GM21360 (cell line): ENCODE measurements at regions not wholly inside any gene's neighbourhood (a gene's known extent, or its start where the extent isn't known, plus 50 kb on each side); places are given as distances from the start of the nearest gene placed in this dataset.
"Not testable (repeated sequence)": the region's sequence is repeated elsewhere in the genome, so short reads cannot be mapped to it uniquely, and the experiment has no call there.

Experiments used
- ATAC-seq: cut with Tn5 transposase; IDR thresholded peaks from one replicate; pipeline ENCODE4 v1.9.1; 2021; ENCODE audit warnings: mild to moderate bottlenecking, moderate library complexity; ENCODE audit not compliant: unreplicated experiment

DNA sequence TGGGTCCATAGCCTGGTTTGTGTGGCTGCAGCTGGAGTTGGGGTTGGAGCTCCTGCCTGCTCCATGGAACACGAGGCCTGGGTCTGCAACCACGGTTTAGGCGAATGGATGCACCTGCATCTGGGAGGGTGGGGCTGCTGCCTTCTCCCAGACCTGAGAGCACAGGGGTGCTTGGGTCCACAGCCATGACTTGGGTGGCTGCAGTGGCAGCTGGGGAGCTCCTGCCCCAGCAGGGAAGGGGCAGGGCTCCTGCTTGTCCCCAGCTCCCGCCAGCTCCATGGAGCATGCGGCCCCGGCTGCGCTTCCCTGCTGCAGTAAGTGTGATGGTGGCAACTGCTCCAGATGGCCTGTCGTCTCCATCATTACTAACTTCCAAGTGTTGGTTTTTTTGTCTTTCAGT, 571.1 kb upstream of the LRRN3 start:
- ATAC-seq = no peak

DNA sequence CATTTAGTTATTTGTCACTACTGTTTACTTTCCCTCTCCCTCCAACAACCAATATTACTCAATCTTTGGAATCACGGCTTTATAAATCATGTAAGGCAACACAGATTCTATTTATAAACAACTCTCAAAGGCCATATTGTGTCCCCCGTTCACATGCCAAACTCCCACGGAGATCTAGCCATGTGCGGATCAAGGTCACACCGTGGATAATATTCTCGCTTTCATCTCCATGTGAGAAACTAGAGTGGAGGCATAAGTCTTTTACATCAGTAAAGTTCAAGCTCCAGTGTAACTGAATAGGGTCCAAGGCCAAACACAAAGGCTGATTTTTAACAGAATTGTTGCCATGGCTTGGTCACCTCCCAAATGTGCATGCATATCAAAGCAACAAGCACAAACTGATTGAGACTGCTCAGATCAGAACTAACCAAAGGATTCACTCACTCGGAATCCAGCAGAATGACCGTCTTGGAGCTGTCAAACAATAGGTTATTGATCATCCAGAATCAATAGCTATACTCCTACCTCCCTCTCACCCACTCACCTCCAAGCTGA, 569.5 kb upstream of the LRRN3 start:
- no peak for ATAC-seq

DNA sequence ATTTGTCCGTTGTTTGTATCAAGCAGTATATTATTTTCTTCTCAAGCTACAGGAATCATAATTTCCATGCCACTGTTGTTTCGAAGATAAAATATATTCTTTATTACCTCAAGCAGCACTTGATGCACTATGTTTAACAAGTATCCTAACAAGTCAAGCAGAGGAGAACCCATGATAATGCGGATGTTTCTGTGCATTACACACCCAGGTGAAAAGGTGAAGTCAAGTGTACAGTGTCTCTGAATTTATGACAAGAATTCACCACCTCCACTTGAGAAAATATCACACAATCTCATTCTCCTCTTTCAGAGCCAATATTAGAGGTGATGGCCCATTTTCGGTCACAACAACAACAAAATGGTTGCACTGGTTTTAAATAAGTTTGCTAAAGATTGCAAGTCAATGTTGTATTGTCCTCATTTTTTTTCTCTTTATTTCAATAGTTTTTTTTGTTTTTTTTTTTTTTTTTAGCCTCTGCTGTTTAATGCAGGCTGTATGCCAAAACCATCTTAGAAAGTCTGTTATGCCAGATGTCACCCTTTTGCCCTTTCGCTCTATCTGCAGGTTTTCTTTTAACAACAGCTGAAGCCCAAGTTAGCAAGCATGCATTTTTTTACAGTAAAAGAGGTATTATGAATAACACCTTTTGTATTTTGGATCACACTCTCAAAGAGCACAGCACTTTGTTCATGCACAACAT, 568.7 kb upstream of the LRRN3 start:
- ATAC-seq = no peak

DNA sequence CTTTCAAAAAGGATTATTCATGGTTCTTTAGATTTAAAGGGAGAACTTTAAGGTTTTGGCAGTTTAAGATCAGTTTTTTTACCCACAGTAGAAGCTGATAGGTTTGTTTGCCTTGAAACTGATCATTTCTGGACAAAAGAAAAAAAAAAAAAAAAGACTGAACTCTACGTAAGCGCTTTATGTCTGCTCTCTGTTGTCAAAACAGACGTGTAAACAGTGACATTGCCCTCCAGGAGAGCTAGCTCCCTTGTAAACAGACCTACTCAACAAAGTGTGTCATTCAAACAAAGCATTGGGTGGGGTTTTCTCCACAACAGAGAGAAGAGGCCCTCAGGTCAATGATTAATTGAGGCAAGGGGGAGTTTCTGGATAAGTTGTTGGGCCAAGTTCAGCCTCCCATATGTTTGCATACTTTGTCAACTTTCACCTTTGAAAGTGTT, 568.1 kb upstream of the LRRN3 start:
- ATAC-seq = no peak

DNA sequence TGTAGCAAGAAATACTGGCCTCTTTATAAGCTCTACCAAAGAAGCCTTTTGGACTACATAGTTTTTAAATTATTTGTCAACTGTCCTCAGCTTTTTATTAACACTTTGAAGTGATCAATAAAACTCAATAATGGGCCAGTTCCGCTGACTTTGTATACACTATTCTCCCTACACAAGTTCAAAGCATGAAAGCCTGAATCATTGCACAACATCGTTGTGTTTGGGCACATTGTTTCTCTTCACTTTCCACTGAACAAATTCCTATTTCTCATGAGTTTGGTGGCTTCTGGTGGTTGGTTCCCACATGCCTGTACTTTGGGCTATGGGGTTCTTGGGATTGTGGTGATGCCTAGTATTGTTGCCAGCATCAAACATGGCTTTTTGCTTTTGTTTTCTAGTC, 561.8 kb upstream of the LRRN3 start:
- no peak for ATAC-seq

DNA sequence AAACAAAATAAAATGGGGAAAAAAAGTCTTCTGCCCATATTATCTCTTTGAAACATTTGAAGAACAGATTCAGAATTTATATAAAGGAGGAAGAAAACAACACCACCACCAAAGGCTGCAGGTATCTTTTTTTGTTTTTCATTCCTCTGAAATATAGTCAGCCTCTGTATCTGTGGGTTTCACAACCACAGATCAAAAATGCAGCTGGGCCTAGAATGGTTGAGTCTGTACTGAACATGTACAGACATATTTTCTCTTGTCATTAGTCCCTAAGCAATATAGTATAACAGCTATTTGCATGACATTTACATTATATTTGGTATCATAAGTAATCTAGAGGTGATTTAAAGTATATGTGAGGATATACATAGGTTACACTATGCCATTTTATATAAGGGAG, 559.7 kb upstream of the LRRN3 start:
- ATAC-seq = no peak

DNA sequence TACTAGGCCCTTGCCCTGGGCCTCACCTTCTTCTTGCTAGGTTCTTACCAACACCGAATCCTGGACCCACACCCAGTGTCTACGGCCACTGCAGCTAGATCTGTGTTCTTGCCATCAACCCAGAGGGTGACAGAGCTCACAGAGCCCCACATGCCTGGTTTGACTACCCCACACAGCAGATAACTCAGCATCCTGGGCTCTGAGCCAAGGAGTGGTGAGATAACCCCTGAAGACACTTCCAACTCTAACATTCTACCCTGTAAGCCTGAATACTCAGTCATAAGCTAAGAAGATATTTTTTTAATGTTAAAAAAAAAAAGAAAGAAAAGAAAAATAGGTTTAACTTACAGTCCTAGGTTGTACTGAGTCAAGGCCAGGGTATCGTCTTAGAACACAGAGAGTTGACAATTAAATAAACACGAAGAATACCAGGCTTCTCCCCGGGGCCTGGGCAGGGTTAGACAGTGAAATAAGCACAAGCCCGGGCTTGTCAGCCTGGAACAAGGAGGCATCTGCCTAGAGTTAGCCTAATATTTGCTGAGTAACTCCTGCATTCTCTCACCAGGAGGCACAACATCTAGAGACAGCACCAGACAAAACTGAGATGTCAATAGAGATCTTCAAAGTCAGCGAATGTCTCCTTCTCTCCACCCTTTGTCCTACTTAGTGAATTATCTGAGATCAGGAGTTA, 556.5 kb upstream of the LRRN3 start:
- no peak for ATAC-seq

DNA sequence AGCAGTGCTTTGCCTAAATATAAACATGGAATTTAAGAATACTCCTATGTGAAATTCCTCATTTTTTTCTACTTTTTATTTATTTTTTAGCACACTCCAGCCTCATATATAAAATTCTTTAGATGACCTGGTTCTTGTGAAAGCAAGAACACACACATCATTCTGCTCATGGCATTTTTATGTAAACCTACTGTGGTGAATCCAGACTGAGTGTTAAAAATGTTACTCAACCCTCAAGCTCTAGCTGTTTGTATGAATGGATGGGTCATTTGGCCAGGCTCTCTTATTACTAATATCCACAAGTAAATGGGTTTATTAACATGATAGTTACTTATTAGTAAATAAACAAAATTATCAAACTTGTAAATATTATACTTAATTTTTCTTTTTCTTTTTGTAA, 551.7 kb upstream of the LRRN3 start:
- ATAC-seq = no peak

DNA sequence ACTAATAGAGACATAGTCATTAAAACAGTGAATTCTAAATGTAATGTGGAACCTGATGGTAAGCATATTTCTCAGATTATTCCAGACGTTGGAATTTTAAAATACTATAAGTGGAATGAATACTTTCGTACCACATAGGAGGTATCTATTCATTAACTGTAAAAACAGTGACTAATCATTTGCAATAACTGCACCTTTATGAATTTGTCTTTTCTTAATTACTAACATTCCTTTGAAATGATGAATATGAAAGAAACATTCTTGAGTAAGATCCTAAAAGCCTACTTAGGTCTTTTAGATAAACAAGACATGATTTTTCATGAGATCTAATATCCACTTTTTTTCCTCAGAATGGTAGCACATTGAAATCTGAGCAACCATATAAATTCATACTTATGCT, 549.0 kb upstream of the LRRN3 start:
- no peak for ATAC-seq

DNA sequence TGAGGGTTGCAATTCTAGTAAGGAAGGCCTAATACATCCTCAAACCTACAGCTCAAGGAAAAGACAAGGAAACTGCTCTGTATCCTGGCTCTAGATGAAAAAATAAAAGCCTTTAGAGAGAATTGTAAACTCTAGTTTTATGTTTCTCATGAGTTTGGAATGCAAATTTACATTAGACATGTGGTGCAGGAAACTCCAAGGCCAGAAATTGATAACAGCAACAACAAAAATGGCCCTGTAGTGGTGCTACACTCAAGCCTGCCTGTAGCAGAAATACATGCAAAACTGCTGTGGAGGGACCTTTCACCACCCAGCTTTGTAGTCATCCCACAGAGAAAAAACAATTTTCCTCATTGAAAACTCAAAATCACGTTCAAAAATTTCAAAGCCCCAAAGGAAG, 546.7 kb upstream of the LRRN3 start:
- ATAC-seq = no peak

DNA sequence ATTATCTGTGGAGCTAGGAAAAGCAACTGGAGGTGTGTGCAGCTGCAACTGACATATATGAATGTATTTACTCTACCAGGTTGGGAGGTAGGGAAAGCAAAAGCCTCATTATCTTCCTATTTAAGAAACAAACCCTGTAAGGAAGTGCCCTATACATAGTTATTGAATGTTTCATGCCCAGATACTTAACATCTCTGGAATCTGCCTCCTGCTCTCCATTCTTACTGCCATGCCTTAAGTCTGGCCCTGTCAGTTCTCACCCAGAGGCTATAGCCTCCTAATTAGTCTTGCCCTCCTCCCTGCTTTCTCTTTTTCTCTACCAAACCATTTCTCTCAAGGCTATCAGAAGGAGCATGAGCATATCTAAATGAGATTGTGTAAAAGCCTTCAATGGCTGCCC, 542.6 kb upstream of the LRRN3 start:
- ATAC-seq = no peak

DNA sequence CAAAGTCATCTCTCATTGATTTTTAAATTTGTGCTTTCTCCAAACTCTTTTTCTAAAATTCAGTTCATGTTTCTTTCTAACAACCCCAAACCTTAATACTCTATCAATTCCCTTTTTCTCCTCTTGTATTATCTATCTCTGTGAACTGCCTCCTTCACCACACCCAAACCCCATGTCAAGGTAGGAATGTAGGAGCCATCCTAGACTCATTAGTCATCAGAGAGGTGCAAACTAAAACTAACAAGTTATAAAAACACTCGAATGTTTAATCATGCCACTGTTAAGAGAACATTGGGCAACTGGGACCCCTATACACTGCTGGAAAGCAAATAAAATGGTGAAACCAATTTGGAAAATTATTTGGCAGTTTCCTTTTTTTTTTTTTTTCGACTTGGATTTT, 533.8 kb upstream of the LRRN3 start:
- ATAC-seq = no peak

DNA sequence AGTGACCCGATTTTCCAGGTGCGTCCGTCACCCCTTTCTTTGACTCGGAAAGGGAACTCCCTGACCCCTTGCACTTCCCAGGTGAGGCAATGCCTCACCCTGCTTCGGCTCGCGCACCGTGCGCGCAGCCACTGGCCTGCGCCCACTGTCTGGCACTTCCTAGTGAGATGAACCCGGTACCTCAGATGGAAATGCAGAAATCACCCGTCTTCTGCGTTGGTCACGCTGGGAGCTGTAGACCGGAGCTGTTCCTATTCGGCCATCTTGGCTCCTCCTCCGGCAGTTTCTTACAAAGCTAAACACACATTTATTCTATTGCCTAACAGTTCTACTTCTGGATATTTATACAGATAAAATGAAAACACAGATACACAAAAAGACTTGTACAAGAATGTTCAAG, 527.6 kb upstream of the LRRN3 start:
- not testable (repeated sequence) for ATAC-seq

DNA sequence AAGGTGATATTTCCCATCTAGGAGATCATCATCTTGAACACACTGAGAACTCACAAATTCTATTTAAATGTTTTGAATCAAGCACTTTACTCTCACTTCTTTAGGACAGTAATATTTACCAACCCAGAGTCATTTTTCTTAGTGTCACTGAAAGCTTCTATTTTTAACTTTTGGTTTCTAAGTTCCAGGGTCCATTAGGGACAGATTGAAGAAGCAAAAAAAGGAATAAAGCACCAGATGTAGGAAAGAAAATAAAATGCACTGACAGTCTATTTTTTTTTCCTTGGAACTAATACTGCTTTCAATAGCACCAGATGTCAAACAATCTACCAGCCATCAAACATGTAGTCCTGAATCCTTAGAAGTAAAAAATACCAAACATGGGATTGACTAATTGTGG, 526.7 kb upstream of the LRRN3 start:
- no peak for ATAC-seq

DNA sequence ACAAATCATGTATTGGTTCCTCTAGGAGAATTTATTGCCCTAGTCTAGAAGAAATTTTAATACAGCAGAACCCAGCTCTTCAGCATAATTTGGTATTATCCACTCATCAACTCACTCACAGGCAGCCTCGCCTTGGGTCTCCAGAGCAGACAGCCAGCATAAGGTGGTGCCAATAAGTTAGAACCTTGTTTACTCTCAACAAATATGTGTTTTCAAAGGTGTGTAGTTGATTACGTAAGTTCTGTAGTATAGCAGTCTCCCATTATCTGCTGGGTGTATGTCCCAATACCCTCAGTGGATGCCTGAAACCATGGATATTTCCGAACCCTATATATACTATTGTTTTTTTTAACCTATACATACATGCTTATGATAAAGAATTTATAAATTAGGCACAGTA, 522.5 kb upstream of the LRRN3 start:
- ATAC-seq = no peak

DNA sequence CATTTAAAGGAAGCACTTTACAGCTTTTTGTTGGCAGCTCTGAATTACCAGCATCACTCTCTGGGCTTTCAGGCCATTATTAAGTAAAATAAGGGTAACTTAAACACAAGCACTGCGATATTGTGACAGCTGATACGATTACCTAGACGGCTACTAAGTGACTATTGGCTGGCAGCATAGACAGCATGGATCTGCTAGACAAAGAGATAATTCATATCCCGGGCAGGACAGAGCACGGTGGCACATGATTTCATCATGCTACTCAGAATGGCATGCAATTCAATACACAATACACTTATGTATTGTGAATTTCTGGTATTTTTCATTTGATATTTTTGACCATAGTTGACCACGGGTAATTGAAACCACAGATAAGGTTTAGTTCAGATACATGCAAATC, 522.0 kb upstream of the LRRN3 start:
- ATAC-seq = no peak

DNA sequence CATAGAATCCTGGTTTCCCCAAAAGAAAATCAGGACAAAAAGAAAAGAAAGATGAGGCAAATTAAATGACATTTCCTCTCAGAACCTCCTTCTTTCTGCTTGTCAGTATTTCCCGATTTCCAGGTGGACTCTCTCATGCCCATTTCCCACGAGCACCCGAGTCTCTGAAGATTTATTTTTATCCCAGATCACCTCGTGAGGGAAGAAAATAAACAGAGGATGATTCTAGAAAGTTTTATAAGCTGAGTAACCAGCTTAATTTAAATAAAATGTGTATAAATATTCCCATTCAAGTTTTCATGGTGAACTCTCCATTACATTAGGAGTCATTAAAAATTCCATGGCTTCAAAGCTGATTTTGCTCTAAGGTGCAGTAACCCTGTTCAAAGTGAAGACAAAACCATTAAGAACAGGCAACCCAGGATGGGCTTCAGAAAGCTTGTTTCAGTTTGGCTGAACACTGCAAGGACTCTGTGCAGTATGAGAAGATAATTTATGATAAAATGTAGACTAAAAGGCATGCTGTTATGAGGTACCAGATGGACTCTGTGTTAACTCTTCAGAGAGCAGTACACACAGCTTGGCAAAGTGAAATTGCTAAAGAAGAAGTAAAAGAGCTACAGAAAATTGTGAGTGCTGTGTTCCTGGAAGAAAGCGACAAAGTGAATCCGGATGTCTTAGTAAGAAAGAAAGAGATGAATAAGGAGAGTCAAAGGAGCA, 521.3 kb upstream of the LRRN3 start:
- no peak for ATAC-seq

DNA sequence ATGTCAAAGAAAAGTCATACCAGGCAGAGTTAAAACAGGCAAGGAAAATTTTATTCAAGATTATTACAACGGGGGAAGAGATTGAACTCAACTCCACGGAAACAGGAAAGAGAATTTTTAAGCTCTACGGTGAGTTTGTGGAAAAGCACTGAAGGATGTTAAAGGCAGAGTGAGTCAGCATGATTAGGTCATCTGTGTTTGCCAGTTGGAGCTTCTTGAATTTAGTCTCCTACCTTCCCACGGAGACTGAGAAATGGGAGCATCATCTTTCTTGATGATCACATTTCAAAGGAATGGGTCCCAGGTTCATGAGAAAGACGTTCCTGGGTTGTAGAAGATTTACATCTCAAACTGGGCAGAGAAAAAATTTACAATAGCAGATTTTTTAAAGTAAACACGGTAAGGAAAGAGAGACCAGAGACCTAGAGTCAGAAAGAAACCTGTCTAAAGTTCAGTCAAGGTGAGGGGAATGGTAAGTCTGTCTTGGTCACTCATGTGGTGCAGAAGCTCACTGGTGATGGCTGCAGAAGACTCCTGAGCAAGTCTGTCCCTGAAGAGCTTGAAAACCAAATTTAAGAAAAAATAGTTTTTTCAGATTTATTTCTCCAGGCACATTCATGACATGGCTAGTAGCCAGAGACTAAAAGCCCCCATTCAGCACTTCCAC, 516.9 kb upstream of the LRRN3 start:
- no peak for ATAC-seq

DNA sequence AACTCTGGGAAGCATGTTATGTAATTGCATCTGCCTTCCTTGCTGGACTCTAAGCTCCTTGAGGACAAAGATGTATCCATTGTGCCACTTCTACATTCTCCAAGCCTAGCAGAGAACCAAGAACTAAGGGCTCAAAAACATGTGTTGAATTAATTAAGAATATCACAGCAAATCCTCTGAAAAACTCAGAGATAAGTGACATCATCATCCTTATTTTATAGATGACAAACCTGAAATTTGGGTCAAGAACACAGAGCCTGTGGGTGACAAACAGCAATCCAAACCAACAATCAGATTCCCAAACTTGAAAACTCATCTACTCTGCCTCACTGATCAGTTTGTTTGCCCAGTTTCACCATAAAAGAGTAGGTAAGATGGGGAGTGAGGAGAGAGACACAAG, 503.6 kb upstream of the LRRN3 start:
- no peak for ATAC-seq

DNA sequence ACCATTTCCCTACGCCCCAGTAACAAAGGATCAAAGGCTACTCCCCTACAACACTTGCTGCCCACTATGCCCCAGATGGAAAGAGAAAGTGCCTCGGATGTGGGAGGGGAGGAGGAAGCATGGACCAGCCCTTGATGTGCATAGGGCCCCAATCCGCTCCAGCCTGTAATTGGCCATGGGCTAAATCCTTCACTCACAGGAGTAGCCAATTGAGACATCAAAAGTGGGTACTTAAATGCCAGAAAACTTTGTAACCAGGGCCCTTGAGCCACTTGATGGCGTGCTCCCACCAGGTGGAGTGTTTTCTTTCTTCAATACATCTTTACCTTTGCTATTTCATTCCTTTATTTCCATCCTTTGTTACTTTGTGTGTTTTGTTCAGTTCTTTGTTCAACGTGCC, 500.5 kb upstream of the LRRN3 start:
- ATAC-seq = no peak

DNA sequence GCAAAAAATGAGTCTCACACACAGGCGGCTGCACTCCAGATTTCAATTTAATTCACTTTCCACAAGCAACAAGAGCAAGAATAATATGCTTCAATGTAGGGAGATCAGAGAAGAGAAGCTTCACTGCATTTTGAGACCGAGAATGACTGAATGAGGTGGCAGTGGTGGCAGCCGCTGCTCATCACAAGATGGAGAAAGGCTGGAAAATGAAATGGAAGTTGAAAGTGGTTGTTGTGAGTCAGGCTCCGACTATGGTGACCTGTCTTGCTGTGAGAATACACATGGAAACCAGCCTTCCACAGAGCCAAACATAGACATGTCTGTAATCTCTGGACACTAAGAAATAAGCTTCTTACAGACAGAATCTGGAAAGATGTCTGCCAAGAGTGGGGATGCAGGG, 499.6 kb upstream of the LRRN3 start:
- ATAC-seq = no peak
